HG03439 (cell line): ENCODE measurements at regions not wholly inside any gene's neighbourhood (a gene's known extent, or its start where the extent isn't known, plus 50 kb on each side); places are given as distances from the start of the nearest gene placed in this dataset.
"Not testable (repeated sequence)": the region's sequence is repeated elsewhere in the genome, so short reads cannot be mapped to it uniquely, and the experiment has no call there.

ENCODE experiments used
- ATAC-seq: cut with Tn5 transposase; IDR thresholded peaks from one replicate; pipeline ENCODE4 v1.9.1; 2021; ENCODE audit warnings: mild to moderate bottlenecking, moderate library complexity; ENCODE audit not compliant: unreplicated experiment

DNA sequence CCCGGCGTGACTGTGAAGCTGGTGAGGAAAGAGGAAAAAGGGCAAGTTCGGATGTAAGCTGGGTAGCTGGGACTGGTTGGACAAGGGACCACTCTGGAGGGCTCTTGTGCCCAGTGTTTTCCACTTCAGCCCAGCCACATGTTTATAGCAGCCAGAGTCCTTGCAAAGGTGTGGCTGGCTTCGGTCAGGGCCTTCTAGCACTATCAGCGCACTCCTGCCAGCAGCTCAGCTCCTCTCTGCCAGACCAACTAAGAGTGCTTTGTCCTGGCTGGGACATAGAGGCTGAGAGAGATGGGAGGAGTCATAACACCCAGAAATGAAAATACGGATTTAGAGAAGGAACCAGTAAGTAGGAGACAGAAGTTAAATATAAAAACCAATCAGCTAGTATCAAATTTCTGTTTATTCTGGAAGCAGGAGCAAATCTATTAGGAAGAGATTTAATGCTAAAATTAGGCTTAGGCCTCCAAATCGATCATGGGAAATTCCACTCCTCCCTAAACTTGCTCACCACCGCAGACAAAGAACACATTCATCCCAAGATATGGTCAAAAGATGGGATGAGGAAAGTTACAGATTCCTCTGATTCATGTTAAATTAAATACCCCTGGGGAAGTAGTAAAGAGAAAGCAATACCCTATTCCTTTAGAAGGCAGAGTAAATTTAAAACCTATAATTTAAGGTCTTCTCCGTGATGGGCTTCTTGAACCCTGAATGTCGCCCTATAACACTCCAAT lies 135.0 kb downstream of the RALA start:
- no peak for ATAC-seq

DNA sequence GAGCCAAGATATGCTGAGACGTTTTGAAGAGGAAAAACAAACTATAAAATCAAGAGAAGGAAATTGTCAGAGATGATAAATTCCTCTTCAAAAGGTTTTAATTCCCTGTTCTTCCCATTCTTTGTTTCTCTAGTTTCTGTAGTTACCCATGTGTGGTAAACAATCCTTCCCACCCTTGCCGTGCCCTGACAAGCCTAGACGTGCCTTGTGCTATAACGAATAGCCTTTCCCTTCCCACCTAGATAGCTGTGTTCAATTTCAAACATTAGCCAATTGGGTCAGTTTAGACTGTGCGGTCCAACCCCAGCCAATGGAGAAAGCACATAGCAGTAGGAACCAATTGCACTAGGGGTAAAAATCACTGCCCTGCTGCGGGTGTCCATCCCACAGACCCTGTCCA lies 138.1 kb downstream of the RALA start:
- ATAC-seq = no peak

DNA sequence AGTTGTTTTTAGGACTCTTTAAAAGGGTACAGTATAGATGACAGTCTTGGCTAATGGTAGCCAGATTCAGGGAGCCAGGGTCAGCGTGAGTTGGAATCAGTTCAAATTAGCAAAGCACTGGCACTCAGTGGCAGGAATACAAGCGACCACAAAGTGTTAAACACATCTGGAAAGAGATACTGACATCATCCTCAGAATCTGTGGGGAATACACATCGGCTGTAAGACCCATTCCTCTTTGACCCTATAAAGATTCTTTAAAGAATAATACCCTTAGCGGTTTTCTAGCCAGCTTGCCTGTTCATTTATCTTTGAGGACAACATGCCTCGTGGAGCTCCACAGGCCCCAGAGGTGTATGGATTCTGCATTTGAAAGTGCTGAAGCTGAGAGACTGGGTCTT lies 139.1 kb downstream of the RALA start:
- ATAC-seq = not testable (repeated sequence)

DNA sequence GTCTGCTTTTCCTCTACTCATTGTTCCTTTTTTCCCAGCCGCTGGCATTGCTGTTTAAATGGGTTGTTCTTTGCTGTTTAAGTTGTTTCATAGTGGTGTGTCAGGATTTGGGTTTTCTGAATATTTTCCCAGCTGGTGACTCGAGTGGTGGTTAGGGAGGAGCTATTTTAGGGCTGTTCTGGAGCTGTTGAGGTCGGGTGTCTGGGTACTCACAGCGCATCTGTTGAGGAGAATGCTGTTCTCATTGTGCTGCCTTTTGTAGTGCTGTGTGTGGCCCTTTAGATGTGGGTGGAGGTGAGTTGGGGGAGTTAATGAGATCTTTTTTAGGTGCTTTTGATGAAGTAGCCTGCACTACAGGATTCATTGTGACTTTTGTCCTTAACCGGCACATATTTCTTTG lies 139.5 kb downstream of the RALA start:
- not testable (repeated sequence) for ATAC-seq

DNA sequence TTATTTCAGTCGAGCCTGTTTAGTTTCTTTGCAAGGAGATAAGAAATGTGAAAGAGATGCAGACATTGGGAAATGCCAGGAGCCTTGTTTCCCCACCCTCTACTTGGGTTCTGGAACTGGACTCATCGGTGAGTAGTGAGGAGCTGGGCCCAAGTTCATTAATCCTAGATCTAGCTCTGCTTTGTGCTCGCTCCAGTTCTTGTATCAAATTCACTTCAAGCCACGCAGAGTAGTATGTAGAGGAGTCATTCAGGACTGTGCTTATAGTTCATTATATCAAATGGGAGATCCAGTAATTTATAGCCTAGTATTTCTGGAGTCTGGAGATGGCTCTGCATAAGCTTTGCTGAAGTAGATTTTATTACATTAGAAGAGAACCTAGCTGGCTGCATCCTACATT lies 142.5 kb downstream of the RALA start:
- not testable (repeated sequence) for ATAC-seq

DNA sequence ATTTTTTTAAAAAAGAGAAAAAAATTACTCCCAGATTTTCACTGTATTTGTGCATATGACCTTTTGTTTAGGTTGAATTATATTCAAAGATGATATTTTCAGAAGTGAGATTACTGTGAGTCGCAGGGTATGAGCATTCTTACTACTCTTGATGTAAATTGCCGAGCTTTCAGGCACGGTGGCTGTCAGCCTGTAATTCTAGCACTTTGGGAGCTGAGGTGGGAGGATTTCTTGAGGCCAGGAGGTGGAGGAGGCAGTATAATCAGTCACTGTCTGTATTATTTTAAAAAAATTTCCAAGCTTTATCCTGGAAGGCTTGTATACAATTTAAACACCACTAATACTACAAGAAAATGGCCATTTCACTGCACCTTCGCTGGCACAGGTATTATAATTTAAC lies 145.1 kb downstream of the RALA start:
- ATAC-seq = not testable (repeated sequence)

DNA sequence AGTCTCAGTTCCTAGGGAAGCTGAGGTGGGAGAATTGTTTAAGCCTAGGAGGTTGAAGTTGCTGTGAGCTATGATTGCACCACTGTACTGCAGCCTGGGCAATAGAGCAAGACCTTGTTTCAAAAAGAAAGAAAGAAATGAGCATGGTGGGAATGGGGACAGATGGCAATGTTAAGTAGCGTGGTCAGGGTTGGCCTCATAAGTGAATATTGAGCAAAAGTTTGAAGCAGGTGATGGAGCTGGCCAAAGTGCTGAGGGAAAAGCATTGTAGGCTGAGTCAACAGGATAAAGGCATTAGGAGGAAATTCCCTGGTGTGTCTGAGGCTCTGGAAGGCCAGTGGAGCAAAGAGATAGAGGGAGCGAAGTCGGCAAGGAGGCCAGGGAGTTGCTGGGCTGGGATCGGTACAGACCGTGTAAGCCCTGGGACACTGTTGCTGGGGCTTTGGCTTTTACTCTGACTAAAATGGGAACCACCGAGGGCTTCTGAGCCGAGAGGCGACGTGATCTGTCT lies 151.0 kb downstream of the RALA start:
- ATAC-seq = not testable (repeated sequence)

DNA sequence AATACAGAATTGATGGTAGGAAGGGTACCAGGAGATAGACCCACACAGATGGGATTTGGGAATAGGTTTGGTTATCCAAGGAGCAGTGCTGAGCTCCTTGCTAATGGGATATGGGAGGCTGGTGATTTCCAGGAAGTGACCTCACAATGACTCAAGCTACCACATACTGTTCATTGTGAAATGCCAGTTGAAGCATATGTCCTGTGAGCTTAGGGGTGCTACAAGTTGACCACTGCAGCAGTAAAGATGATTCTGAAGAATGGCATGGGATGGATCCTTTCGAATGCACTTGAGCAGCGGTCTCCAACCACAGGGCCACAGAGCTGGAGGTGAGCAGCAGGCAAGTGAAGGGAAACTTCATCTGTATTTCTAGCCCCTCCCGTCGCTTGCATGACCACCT lies 158.2 kb downstream of the RALA start:
- not testable (repeated sequence) for ATAC-seq

DNA sequence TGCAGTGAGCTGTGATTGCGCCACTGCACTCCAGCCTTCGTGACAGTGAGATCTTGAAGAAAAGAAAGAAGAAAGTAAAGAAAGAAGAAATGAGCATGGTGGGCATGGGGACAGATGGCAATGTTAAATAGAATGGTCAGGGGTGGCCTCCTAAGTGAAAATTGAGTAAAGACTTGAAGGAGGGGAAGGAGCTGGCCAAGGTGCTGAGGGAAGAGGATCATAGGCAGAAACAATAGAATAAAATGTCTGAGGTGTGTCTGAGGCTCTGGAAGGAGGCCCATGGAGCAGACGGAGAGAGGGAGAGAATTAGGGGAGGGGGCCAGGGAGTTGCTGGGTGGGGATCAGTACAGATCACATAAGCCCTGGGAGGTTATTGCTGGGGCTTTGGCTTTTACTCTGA lies 163.1 kb downstream of the RALA start:
- not testable (repeated sequence) for ATAC-seq

DNA sequence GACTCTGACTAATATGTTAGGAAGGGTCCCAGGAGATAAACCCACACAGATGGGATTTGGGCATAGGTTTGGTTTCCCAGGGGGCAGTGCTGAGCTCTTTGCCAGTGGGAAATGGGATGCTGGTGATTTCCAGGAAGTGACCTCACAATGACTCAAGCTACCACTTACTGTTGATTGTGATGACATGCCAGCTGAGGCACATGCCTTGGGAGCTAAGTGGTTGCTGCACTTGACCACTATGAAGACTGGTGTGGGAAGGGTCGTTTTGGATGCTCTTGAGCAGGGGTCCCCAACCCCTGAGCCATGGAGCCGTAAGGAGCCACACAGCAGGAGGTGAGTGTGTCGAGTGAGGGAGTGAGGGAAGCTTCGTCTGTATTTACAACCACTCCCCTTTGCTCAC lies 159.0 kb upstream of the CDK13 start:
- ATAC-seq = not testable (repeated sequence)

DNA sequence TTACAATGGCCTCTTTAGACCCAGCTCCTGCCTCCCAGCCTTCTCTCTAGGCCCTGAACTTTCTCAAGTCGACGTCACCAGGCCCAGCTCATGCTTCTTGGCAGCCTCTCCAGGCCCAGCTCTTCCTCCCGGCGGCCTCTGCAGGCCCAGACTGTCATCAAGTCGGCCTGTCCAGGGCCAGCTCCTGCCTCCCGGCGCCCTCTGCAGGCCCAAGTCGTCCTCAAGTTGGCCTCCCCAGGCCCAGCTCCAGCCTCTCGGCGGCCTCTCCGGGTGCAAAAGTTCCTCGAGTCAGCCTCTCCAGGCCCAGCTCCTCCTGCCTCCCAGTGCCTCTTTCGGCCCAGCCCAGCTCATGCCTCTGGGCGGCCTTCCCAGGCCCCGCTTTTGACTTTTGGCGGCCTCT lies 158.1 kb upstream of the CDK13 start:
- ATAC-seq = not testable (repeated sequence)

DNA sequence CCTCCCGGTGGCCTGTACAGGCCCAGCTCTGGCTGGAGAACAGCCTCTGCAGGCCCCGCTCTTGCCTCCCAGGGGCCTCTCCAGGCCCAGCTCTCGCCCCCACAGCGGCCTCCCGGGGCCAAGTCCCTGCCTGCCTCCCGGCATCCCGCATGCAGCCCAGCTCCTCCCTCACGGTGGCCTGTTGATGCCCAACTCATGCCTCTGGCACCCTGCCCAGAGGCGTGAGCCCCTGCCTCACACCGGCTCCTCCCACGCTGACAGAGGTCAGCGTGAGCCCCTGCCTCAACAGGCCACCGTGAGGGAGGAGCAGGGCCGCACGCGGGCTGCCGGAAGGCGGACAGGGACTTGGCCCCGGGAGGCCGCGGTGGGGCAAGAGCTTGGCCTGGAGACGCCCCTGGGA lies 157.0 kb upstream of the CDK13 start:
- ATAC-seq = not testable (repeated sequence)

DNA sequence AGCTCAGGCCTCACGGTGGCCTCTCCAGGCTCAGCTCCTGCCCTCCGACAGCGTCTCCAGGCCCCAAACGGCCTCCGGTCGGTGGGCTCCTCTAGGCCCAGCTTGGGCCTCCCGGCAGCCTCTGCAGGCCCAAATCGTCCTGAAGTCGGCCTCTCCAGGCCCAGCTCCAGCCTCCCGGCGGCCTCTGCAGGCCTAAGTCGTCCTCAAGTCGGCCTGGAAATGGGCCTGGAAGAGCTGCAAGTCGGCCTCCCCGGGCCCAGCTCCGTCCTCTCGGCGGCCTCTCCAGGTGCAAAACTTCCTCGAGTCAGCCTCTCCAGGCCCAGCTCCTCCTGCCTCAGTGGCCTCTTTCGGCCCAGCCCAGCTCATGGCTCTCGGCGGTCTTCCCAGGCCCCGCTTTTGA lies 156.2 kb upstream of the CDK13 start:
- not testable (repeated sequence) for ATAC-seq

DNA sequence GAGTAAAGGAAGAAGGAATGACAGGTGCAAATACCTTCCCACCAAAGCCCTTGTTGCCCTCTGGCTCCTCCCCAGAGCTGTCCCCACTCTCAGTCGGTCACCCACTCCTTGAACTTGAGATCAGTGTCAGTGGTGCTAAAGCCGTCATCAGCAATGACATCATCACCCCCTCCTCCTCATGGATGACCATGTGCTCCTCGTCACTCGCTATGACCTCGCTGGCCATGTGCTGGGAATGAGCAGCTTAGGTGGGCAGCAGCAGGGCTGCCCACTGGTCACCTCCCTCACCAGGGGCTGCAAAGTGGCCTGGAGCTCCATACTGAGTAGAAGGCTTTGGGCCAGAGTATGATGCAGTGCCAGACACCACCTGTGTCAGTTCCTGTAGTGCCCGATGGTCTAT lies 153.1 kb upstream of the CDK13 start:
- ATAC-seq = not testable (repeated sequence)

DNA sequence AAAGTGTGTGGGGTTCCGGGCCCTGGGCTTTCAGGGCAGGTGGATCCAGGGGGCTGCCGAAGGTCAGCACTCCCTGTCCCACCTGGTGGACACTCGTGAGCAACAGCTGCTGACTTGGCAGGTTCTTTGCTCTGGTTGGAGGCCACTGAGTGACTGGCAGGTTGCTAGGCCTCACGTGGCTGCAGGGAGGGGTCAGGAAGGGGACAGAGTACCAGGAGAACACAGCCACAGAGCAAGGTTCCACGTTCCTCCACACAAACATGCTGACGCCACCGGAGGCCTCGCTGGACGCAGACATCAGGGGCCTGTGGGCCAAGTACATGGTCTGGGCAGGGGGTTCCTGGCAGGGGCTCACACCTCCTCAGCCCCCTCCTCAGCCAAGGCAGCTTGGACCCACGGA lies 152.0 kb upstream of the CDK13 start:
- not testable (repeated sequence) for ATAC-seq

DNA sequence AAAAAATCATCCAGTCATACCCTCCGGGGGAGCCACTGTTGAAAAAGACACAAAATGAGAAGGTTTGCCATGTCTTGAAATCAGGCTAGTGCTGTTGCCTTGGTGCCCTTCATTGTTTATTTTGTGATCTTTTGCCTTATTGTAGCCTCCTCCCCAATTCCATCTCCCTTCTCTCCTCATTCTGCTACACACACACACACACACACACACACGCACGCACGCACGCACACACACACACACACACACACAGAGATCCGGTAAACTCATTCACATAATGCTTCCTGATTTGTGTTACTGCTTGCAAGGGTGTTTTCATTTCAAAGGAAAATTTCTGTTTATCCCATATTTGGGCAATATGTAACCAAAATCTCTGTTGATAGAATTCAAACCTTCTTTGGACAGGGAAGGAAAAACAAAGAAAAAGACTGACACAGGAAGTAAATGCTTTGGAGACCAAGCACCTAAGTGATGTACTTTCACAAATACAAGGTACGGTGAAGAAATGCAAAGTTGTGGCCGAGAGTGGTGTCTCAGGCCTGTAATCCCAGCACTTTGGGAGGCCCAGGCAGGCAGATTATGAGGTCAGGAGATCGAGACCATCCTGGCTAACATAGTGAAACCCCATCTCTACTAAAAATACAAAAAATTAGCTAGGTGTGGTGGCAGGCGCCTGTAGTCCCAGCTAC lies 141.1 kb upstream of the CDK13 start:
- ATAC-seq = no peak

DNA sequence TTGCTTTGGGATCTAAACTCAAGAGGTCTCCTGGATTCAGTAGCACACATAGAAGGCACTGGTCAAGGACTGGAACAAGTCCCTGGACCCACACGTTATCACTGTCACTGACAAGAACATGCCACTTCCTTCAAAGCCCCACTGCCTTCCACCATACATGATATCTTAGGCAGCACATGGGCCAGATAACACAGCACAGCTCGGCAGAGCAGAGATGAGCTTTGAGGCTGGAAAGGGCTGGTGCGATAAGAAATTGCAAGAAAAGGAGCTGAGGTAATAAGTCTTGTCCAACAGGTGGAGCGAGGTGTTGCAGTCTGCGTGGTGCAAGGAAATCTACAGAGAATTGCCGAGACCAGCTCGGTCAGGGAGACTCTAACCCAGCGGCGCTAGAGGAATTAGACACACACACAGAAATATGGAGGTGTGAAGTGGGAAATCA lies 139.8 kb upstream of the CDK13 start:
- ATAC-seq = no peak

DNA sequence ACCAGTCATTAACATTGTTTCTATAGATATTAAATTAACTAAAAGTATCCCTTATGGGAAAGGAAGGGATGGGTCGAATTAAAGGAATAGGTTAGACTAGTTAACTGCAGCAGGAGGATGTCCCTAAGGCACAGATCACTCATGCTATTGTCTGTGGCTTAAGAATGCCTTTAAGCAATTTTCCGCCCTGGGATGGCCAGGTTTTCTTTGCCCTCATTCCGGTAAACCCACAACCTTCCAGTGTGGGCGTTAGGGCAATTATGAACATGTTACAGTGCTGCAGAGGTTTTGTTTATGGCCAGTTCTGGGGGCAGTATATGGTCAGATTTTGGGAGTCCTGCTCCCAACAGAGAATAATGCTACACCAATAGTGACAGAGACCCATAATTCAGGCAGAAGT lies 139.3 kb upstream of the CDK13 start:
- no peak for ATAC-seq

DNA sequence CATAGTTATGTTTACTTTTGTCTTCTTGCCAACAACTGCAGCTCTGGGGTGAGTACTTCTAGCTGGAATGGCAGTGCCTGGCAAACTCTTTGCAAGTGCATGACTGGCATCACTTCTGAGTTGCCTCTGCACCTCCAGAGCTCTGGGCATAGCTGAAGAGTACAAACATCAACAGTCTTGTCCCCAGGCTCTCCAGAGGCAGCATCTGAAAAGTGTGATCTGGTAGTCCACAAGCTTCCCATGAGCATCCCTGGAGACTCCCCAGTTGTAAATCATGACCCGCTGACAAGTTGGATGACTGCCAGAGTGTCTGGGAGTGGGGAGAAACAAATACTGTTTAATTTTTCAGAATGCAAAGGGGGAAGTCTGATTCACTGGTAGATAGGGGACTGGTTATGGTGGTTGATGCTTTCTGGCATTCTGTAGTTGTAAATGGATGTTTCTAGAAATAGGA lies 138.9 kb upstream of the CDK13 start:
- no peak for ATAC-seq

DNA sequence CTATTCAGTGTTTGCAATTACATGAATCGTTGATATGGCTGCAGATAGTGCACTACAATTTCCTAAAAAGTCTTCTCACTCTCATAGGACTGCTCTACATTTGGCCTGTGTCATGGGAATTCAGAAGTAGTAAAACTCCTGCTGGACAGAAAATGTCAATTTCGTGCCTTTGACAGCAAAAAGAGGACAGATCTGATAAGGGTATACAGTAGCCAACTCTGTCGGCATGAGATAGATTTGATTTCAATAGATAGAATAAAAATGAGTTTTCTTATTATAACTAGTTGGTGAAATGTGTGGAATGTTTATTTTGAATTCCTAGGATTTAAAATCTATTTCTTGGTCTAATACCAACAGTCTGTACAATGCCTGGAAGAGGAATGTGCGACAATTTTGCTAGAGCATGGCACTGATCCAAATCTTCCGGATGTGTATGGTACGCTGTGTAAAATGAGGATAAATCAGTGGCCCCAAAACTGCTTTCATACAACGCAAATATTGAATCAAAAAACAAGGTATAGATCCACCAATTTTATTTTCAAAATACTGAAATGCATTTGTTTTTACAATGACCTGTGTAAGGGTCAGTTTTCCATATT lies 133.5 kb upstream of the CDK13 start:
- no peak for ATAC-seq

DNA sequence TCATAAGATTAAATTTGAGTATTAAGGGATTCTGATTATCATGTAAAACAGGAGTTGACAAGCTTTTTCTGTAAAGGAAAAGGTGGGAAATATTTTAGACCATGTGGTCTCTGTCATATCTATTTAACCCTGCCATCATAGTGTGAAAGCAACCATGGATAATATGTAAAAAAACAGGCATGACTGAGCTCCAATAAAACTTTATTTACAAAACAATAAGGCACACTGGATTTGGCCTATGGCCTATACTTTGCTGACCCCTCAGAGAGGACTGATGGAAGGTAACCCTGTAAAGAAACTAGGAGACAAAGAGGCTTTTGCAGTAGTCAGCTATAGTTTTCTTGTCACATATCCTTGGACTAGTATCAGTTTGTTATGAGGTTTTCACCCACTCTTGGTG lies 130.5 kb upstream of the CDK13 start:
- ATAC-seq = no peak
